ENCODE measurements at regions not wholly inside any gene's neighbourhood (a gene's known extent, or its start where the extent isn't known, plus 50 kb on each side); places are given as distances from the start of the nearest gene placed in this dataset.

GRCh38 chr2:155301221-155301620, 602.7 kb downstream of the KCNJ3 start:
- TF ChIP-seq CTCF (IDR thresholded peaks at IDR 0.05) (no peak), POLR2A (IDR thresholded peaks at IDR 0.05) (no peak)

All from right lobe of liver (tissue), 4 donors.